ENCODE measurements at regions not wholly inside any gene's neighbourhood (a gene's known extent, or its start where the extent isn't known, plus 50 kb on each side); places are given as distances from the start of the nearest gene placed in this dataset.

- H3K9me1 ChIP-seq (ENCODE audit: insufficient read depth, low read length) = no peaks in the 10 kb centered on the region
- no peak overlapping the region for H2AFZ ChIP-seq (replicated peaks; ENCODE audit: low read length, poor library complexity)
- H2BK15ac ChIP-seq (ENCODE audit: low read depth, low read length) = no peak overlapping the region
- ChIA-PET CTCF (no interaction called here), POLR2A (ENCODE audit: unreplicated experiment) (no interaction called here)
- no peak overlapping the region for H3K18ac ChIP-seq (ENCODE audit: low read depth, low read length)
- no peaks in the 10 kb centered on the region for H3K27me3 ChIP-seq (ENCODE audit: control insufficient read depth, insufficient read depth, low read length)
- H2BK20ac ChIP-seq (ENCODE audit: low read depth, low read length) = no peak overlapping the region
- no peaks in the 10 kb centered on the region for H4K20me1 ChIP-seq (ENCODE audit: insufficient read depth, low read length)
- no peak overlapping the region for H4K5ac ChIP-seq (ENCODE audit: low read depth, low read length)
- TF ChIP-seq CHD1 (IDR thresholded peaks at IDR 0.05; ENCODE audit: low read depth, low read length) = no peak
- TF ChIP-seq RAD21 (IDR thresholded peaks at IDR 0.05; ENCODE audit: low read length) = no peak
- no peak for TF ChIP-seq SMC3 (IDR thresholded peaks at IDR 0.05; ENCODE audit: low read depth, low read length)
- no peak for TF ChIP-seq FOS (IDR thresholded peaks at IDR 0.05; ENCODE audit: low read depth, low read length)
- no peak for TF ChIP-seq BHLHE40 (IDR thresholded peaks at IDR 0.05; ENCODE audit: low read depth, low read length)
- no peak for TF ChIP-seq CEBPB (IDR thresholded peaks at IDR 0.05; ENCODE audit: low read depth, low read length)
- no peak for TF ChIP-seq MAZ (IDR thresholded peaks at IDR 0.05; ENCODE audit: borderline replicate concordance, low read depth, low read length)
- no peak for TF ChIP-seq USF2 (IDR thresholded peaks at IDR 0.05; ENCODE audit: low read depth, low read length)
- no peak for TF ChIP-seq MAFK (IDR thresholded peaks at IDR 0.05; ENCODE audit: low read depth, low read length)
- TF ChIP-seq RFX5 (IDR thresholded peaks at IDR 0.05; ENCODE audit: low read depth, low read length) = no peak
- no peak for TF ChIP-seq NFE2L2 (IDR thresholded peaks at IDR 0.05; ENCODE audit: low read depth, low read length)
- no peak for TF ChIP-seq MXI1 (IDR thresholded peaks at IDR 0.05; ENCODE audit: borderline replicate concordance, low read depth, low read length)
- TF ChIP-seq ELK1 (IDR thresholded peaks at IDR 0.05; ENCODE audit: borderline replicate concordance, low read depth, low read length) = no peak
- TF ChIP-seq CTCF (conservative IDR thresholded peaks at IDR 0.05; ENCODE audit: low read depth, low read length) = no peak
- no peak for TF ChIP-seq RCOR1 (IDR thresholded peaks at IDR 0.05; ENCODE audit: insufficient replicate concordance, low read length)
- no peak for TF ChIP-seq POLR2A (IDR thresholded peaks at IDR 0.05; ENCODE audit: low read depth, low read length)
- H3K4me2 ChIP-seq (ENCODE audit: low read depth, low read length) = no peak overlapping the region
- in situ Hi-C loops (cut with MboI; ENCODE audit: low sequenced_read_pairs) = no loop called here
- no peak overlapping the region for H3K4me3 ChIP-seq (ENCODE audit: insufficient read depth, low read depth, low read length)
- H2AK9ac ChIP-seq (replicated peaks; ENCODE audit: low read depth, low read length, poor library complexity) = no peak overlapping the region
- no peak overlapping the region for H2BK5ac ChIP-seq (ENCODE audit: low read depth, low read length, poor library complexity, severe bottlenecking)
- intact Hi-C loops (cut with micrococcal nuclease) = no loop called here
- no peaks in the 10 kb centered on the region for H3K4me1 ChIP-seq (ENCODE audit: control insufficient read depth, insufficient read depth, low read length)
- dilution Hi-C loops (cut with HindIII; ENCODE audit: low sequenced_read_pairs, unreplicated experiment) = no loop called here
- H3K23ac ChIP-seq (ENCODE audit: low read depth, low read length) = no peak overlapping the region
- H3K4ac ChIP-seq (ENCODE audit: low read depth, low read length) = no peak overlapping the region
- no peak overlapping the region for H2AK5ac ChIP-seq (ENCODE audit: low read depth, low read length)
- H3K14ac ChIP-seq (replicated peaks; ENCODE audit: low read depth, low read length) = no peak overlapping the region
- H3K56ac ChIP-seq (ENCODE audit: extremely low read depth, insufficient read depth, low read length) = no peak overlapping the region
- no CpG with 5 or more reads among the region's 5 CpGs for WGBS, 2 experiments (ENCODE audit: extremely low coverage in 2 of 2, insufficient read length in 1 of 2)
- ATAC-seq (ENCODE audit: low read depth) = no peak
- H3K9ac ChIP-seq (ENCODE audit: low read depth, low read length) = no peak overlapping the region
- BruUV-seq (replicated peaks) = no TSS peak
- no peak overlapping the region for H4K8ac ChIP-seq (ENCODE audit: low read depth in 2 of 2, low read length in 2 of 2)
- H3K36me3 ChIP-seq (ENCODE audit: control insufficient read depth, insufficient read depth, low read length) = no peaks in the 10 kb centered on the region
- no peak overlapping the region for H4K91ac ChIP-seq (ENCODE audit: insufficient read depth, low read depth, low read length)
- no peaks in the 10 kb centered on the region for H3K79me1 ChIP-seq (ENCODE audit: low read depth in 1 of 2, low read length in 2 of 2)
- H3K27ac ChIP-seq (ENCODE audit: insufficient read depth, low read length) = no peak overlapping the region
- peaks cover 7% of the 10 kb centered on the region for H3K9me3 ChIP-seq (ENCODE audit: control insufficient read depth, insufficient read depth, low read length)
- no peak for DNase-seq
- no peak overlapping the region for H2BK120ac ChIP-seq (ENCODE audit: low read depth, low read length)
Observed at GRCh38 chr10:8840356-8840755, 785.9 kb downstream of the GATA3 start.

Measured in IMR-90 (cell line).